Karpas-422 (cell line): ENCODE measurements at regions not wholly inside any gene's neighbourhood (a gene's known extent, or its start where the extent isn't known, plus 50 kb on each side); places are given as distances from the start of the nearest gene placed in this dataset.

ENCODE experiments used
- DNase-seq: peaks from one replicate; pipeline ENCODE4 v3.0.0-alpha.2; 2015
- H2AFZ ChIP-seq: fragments of 200-600 bp; sonication (generic); 2 replicates; pipeline ENCODE4 v1.6.1; 2014; ENCODE audit warnings: antibody characterized with exemption, low read length, mixed read lengths
- H3K27ac ChIP-seq: fragments of 200-600 bp; sonication (generic); 2 replicates; pipeline ENCODE4 v1.5.1; 2014; ENCODE audit warnings: mild to moderate bottlenecking, low read length, moderate library complexity
- H3K27me3 ChIP-seq: fragments of 200-600 bp; sonication (generic); 2 replicates; pipeline ENCODE4 v1.6.1; 2014; ENCODE audit warnings: low read length, mixed read lengths
- H3K36me3 ChIP-seq: fragments of 200-600 bp; sonication (generic); 2 replicates; pipeline ENCODE4 v1.6.1; 2014; ENCODE audit warnings: low read length, mixed read lengths; ENCODE audit not compliant: insufficient read depth
- H3K4me1 ChIP-seq: fragments of 200-600 bp; sonication (generic); 2 replicates; pipeline ENCODE4 v1.6.1; 2014; ENCODE audit warnings: mild to moderate bottlenecking, low read length, mixed read lengths
- H3K4me2 ChIP-seq: fragments of 200-600 bp; sonication (generic); 2 replicates; pipeline ENCODE4 v1.6.1; 2014; ENCODE audit warnings: low read length, low read depth, mild to moderate bottlenecking; ENCODE audit not compliant: poor library complexity, severe bottlenecking
- H3K4me3 ChIP-seq: fragments of 200-600 bp; sonication (generic); 2 replicates; pipeline ENCODE4 v1.5.1; 2014; ENCODE audit warnings: mild to moderate bottlenecking, antibody characterized with exemption, low read length, mixed read lengths
- H3K79me2 ChIP-seq: fragments of 200-600 bp; sonication (generic); 2 replicates; pipeline ENCODE4 v1.6.1; 2014; ENCODE audit warnings: mild to moderate bottlenecking, low read length, mixed read lengths
- H3K9ac ChIP-seq: fragments of 200-600 bp; sonication (generic); 2 replicates; pipeline ENCODE4 v1.6.0; 2014; ENCODE audit warnings: low read length
- H3K9me2 ChIP-seq: fragments of 200-600 bp; sonication (generic), shearing (Covaris generic); replicated peaks from 2 replicates; pipeline ENCODE4 v1.6.0; 2014; ENCODE audit warnings: mild to moderate bottlenecking, low read length, moderate library complexity; ENCODE audit not compliant: insufficient read depth
- H3K9me3 ChIP-seq: fragments of 300-700, 200-600 bp; sonication (generic); 2 replicates; pipeline ENCODE4 v1.6.1; 2014; ENCODE audit warnings: low read length, mixed read lengths
- H4K20me1 ChIP-seq: fragments of 200-600 bp; sonication (generic); 2 replicates; pipeline ENCODE4 v1.6.1; 2014; ENCODE audit warnings: mild to moderate bottlenecking, antibody characterized with exemption, low read length, low read depth; ENCODE audit not compliant: insufficient read depth

GRCh38 chr17:72056727-72057290 lies 64.0 kb upstream of the SOX9 start:
- no peaks in the 10 kb centered on the region for H3K9me2 ChIP-seq
- H3K4me3 ChIP-seq = no peak overlapping the region
- no peaks in the 10 kb centered on the region for H3K36me3 ChIP-seq
- no peaks in the 10 kb centered on the region for H3K27me3 ChIP-seq
- no peaks in the 10 kb centered on the region for H3K79me2 ChIP-seq
- DNase-seq = peak; percentile 79
- H2AFZ ChIP-seq = no peak overlapping the region
- H4K20me1 ChIP-seq = no peaks in the 10 kb centered on the region
- H3K9me3 ChIP-seq = no peaks in the 10 kb centered on the region
- H3K27ac ChIP-seq = no peak overlapping the region
- no peak overlapping the region for H3K4me2 ChIP-seq
- H3K9ac ChIP-seq = no peak overlapping the region
- no peaks in the 10 kb centered on the region for H3K4me1 ChIP-seq

- Histone ChIP-seq H3K9ac (no peak overlapping the region), H4K20me1 (no peaks in the 10 kb centered on the region), H3K4me2 (no peak overlapping the region), H3K79me2 (no peaks in the 10 kb centered on the region), H2AFZ (no peak overlapping the region), H3K27me3 (no peaks in the 10 kb centered on the region), H3K4me1 (no peaks in the 10 kb centered on the region), H3K9me3 (no peaks in the 10 kb centered on the region), H3K36me3 (no peaks in the 10 kb centered on the region), H3K9me2 (no peaks in the 10 kb centered on the region), H3K27ac (no peak overlapping the region), H3K4me3 (no peak overlapping the region)
- DNase-seq = no peak
Measured at GRCh38 chr17:72060084-72060483, 60.7 kb upstream of the SOX9 start.

GRCh38 chr17:72063262-72063661 lies 57.6 kb upstream of the SOX9 start:
- no peak for DNase-seq
- H2AFZ ChIP-seq = no peak overlapping the region
- H3K4me3 ChIP-seq = no peak overlapping the region
- H3K4me1 ChIP-seq = no peaks in the 10 kb centered on the region
- no peak overlapping the region for H3K27ac ChIP-seq
- H4K20me1 ChIP-seq = no peaks in the 10 kb centered on the region
- no peaks in the 10 kb centered on the region for H3K27me3 ChIP-seq
- no peaks in the 10 kb centered on the region for H3K9me2 ChIP-seq
- H3K9ac ChIP-seq = no peak overlapping the region
- no peak overlapping the region for H3K4me2 ChIP-seq
- H3K9me3 ChIP-seq = no peaks in the 10 kb centered on the region
- no peaks in the 10 kb centered on the region for H3K79me2 ChIP-seq
- H3K36me3 ChIP-seq = no peaks in the 10 kb centered on the region

GRCh38 chr17:72063756-72064450 lies 56.9 kb upstream of the SOX9 start:
- H3K79me2 ChIP-seq = no peaks in the 10 kb centered on the region
- H3K27me3 ChIP-seq = no peaks in the 10 kb centered on the region
- H3K9me2 ChIP-seq = no peaks in the 10 kb centered on the region
- H4K20me1 ChIP-seq = no peaks in the 10 kb centered on the region
- H3K27ac ChIP-seq = no peak overlapping the region
- H3K4me2 ChIP-seq = no peak overlapping the region
- H3K4me3 ChIP-seq = no peak overlapping the region
- H3K9ac ChIP-seq = no peak overlapping the region
- no peak overlapping the region for H2AFZ ChIP-seq
- H3K9me3 ChIP-seq = no peaks in the 10 kb centered on the region
- no peaks in the 10 kb centered on the region for H3K4me1 ChIP-seq
- DNase-seq = no peak
- H3K36me3 ChIP-seq = no peaks in the 10 kb centered on the region

- no peaks in the 10 kb centered on the region for H3K79me2 ChIP-seq
- no peak overlapping the region for H3K4me2 ChIP-seq
- DNase-seq = no peak
- H3K4me1 ChIP-seq = no peaks in the 10 kb centered on the region
- H2AFZ ChIP-seq = no peak overlapping the region
- H3K9me3 ChIP-seq = no peaks in the 10 kb centered on the region
- H3K9ac ChIP-seq = no peak overlapping the region
- no peaks in the 10 kb centered on the region for H3K36me3 ChIP-seq
- no peak overlapping the region for H3K4me3 ChIP-seq
- H3K27me3 ChIP-seq = no peaks in the 10 kb centered on the region
- no peak overlapping the region for H3K27ac ChIP-seq
- H4K20me1 ChIP-seq = no peaks in the 10 kb centered on the region
- H3K9me2 ChIP-seq = no peaks in the 10 kb centered on the region
Measured at GRCh38 chr17:72064606-72065193, 56.1 kb upstream of the SOX9 start.

- Histone ChIP-seq H3K9ac (no peak overlapping the region), H3K27me3 (no peaks in the 10 kb centered on the region), H3K27ac (no peak overlapping the region), H3K4me1 (no peaks in the 10 kb centered on the region), H3K36me3 (no peaks in the 10 kb centered on the region), H4K20me1 (no peaks in the 10 kb centered on the region), H3K4me3 (no peak overlapping the region), H3K9me2 (no peaks in the 10 kb centered on the region), H3K4me2 (no peak overlapping the region), H2AFZ (no peak overlapping the region), H3K9me3 (no peaks in the 10 kb centered on the region), H3K79me2 (no peaks in the 10 kb centered on the region)
- no peak for DNase-seq
Measured at GRCh38 chr17:72065556-72065955, 55.3 kb upstream of the SOX9 start.

GRCh38 chr17:72068643-72069042 lies 52.2 kb upstream of the SOX9 start:
- Histone ChIP-seq H3K9ac (no peak overlapping the region), H3K4me2 (no peak overlapping the region), H3K36me3 (no peaks in the 10 kb centered on the region), H3K9me3 (no peaks in the 10 kb centered on the region), H3K27ac (no peak overlapping the region), H2AFZ (no peak overlapping the region), H4K20me1 (no peaks in the 10 kb centered on the region), H3K4me1 (no peaks in the 10 kb centered on the region), H3K79me2 (no peaks in the 10 kb centered on the region), H3K4me3 (no peak overlapping the region), H3K27me3 (0 out of 2 replicates have a peak, but pooled peaks cover 3% of the 10 kb centered on the region), H3K9me2 (no peaks in the 10 kb centered on the region)
- DNase-seq = no peak

- H3K4me1 ChIP-seq = no peaks in the 10 kb centered on the region
- no peak overlapping the region for H3K4me2 ChIP-seq
- H3K9me3 ChIP-seq = no peaks in the 10 kb centered on the region
- no peak overlapping the region for H3K27ac ChIP-seq
- no peaks in the 10 kb centered on the region for H3K36me3 ChIP-seq
- no peaks in the 10 kb centered on the region for H4K20me1 ChIP-seq
- H2AFZ ChIP-seq = no peak overlapping the region
- H3K27me3 ChIP-seq = 0 out of 2 replicates have a peak, but pooled peaks cover 3% of the 10 kb centered on the region
- H3K9me2 ChIP-seq = no peaks in the 10 kb centered on the region
- no peak for DNase-seq
- no peak overlapping the region for H3K9ac ChIP-seq
- H3K79me2 ChIP-seq = no peaks in the 10 kb centered on the region
- H3K4me3 ChIP-seq = no peak overlapping the region
Measured at GRCh38 chr17:72069586-72070202, 51.1 kb upstream of the SOX9 start.
